SW480 (cell line): ENCODE measurements at regions not wholly inside any gene's neighbourhood (a gene's known extent, or its start where the extent isn't known, plus 50 kb on each side); places are given as distances from the start of the nearest gene placed in this dataset.
"Not testable (repeated sequence)": the region's sequence is repeated elsewhere in the genome, so short reads cannot be mapped to it uniquely, and the experiment has no call there.

Experiments
- DNase-seq: peaks from one replicate; pipeline ENCODE4 v3.0.0-alpha.2; 2016; ENCODE audit warnings: low spot score

DNA sequence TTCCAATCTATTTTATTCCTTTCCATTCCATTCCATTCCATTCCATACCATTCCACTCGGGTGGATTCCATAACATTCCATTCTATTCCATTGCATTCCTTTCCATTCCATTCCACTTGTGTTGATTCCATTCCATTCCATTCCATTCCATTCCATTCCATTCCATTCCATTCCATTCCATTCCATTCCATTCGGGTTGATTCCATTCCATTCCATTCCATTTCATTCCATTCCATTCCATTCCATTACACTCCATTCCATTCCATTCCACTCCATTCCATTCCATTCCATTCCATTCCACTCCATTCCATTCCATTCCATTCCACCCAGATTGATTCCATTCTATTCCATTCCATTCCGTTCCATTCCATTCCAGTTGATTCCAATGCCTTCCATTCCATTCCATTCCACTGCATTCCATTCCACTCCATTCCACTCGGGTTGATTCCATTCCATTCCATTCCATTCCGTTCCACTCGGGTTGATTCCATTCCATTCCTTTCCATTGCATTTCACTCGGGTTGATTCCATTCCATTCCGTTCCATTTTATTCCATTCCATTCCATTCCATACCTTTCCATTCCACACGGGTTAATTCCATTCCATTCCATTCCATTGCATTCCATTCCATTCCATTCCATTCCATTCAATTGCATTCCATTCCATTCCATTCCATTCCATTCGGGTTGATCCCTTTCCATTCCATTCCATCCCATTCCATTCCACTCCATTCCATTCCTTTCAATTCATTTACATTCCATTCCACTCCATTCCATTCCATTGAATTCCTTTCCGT, 168.4 kb downstream of the CWH43 start:
- DNase-seq = peak; percentile 12

DNA sequence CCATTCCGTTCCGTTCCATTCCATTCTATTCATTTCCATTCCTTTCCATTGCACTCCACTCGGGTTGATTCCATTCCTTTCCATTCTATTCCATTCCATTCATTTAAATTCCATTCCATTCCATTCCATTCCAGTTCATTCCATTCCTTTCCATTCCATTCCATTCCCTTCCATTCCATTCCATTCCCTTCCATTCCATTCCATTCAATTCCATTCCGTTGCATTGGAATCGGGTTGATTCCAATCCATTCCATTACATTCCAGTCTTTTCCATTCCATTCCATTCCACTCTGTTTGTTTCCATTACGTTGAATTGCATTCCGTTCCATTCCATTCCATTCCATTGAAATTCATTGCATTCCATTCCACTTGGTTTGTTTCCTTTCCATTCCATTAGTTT, 169.2 kb downstream of the CWH43 start:
- not testable (repeated sequence) for DNase-seq

DNA sequence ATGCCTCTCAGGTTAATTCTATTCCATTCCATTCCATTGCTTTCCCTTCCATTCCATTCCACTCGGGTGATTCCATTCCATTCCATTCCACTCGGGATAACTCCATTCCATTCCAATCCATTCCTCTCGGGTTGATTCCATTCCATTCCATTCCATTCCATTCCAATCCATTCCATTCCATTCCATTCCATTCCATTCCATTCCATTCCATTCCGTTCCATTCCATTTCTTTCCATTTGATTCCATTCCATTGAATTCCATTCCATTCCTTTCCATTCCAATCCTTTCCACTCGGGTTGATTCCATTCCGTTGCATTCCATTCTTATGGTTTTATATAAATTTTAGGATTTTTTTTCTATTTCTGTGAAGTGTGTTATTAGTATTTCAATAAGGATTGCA, 170.2 kb downstream of the CWH43 start:
- DNase-seq = not testable (repeated sequence)

DNA sequence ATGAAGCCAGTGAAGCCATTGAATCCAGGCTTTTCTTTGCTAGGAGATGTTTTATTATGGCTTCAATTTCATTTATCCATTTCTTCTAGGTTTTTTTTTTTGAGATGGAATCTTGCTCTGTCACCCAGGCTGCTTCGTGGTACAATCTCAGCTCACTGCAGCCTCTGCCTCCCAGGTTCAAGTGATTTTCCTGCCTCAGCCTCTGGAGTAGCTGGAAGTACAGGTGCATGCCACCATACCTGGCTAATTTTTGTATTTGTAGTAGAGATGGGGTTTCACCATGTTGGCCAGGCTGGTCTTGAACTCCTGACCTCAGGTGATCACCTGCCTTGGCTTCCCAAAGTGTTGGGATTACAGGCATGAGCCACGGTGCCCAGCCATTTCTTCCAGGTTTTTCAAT, 171.6 kb downstream of the CWH43 start:
- not testable (repeated sequence) for DNase-seq

DNA sequence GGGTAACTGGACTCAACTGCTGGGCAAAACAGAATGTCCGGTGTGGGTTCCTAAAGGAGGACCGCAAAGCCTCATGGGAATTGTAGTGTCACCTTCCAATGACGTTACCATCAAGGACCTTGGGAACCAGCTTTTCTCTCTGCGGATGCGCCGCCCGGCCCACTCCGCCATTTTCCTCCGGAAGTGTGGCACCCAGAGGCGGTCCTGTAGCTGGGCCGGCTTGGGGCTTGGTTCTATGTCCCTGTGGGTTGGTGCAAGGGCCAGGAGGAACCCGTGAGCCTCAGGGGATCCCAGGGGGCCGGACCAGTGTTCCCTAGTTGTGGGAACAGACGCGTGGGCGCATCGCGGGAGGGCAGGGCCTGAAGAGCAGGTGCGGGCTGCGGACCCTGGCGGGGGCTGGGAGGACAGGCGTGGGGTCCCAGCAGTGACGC, 175.1 kb downstream of the CWH43 start:
- not testable (repeated sequence) for DNase-seq

DNA sequence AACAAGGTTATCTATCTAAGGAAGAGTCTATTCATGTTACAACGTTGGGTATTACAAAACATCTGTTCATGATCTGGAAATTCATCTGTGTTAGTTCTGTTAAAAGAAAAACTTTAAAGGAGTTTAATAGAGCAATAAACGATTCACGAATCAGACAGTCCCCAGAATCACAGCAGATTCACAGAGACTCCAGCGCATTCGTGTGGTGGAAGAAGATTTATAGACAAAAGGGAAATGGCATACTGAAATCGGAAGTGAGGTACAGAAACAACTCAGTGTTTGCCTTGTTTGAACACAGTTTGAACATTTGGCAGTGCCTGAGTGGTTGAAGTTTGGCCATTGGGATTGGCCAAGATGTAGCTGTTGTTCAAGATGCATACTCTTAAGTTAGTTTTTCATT, 178.8 kb downstream of the CWH43 start:
- DNase-seq = not testable (repeated sequence)

DNA sequence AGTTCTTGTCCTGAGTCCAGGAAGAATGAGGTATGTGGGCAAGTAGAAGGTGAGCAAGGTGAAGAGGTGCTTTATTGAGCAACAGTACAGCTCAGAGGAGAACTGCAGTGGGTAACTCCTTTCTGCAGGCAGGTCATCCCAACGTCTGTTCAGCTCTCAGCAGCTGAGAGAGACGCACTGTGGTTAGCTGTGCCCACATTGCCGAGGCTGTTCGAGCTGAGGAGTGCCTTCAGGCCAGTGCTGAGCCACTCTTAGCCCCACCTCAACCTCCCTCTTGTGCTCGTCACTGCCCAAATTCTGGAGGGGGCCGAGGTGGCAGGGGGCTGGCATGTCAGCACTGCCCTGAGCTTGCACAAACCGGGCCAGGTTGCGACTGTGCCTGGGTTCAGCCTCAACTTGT, 191.8 kb downstream of the CWH43 start:
- DNase-seq = not testable (repeated sequence)

DNA sequence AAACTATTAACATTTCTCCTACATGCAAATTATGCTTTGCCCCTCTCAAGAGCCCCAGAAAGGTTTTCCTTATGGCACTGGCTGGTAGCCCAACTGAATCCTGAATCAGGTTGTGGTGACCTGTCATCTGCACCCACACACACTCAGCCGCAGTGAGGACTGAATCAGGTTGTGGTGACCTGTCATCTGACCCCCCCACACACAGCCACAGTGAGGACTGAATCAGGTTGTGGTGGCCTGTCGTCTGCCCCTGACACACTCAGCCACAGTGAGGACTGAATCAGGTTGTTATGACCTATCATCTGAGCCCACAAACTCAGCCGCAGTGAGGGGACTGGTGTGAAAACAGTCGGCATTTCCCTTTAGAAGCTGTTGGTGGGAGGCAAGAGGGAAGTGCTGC, 195.0 kb downstream of the CWH43 start:
- not testable (repeated sequence) for DNase-seq

DNA sequence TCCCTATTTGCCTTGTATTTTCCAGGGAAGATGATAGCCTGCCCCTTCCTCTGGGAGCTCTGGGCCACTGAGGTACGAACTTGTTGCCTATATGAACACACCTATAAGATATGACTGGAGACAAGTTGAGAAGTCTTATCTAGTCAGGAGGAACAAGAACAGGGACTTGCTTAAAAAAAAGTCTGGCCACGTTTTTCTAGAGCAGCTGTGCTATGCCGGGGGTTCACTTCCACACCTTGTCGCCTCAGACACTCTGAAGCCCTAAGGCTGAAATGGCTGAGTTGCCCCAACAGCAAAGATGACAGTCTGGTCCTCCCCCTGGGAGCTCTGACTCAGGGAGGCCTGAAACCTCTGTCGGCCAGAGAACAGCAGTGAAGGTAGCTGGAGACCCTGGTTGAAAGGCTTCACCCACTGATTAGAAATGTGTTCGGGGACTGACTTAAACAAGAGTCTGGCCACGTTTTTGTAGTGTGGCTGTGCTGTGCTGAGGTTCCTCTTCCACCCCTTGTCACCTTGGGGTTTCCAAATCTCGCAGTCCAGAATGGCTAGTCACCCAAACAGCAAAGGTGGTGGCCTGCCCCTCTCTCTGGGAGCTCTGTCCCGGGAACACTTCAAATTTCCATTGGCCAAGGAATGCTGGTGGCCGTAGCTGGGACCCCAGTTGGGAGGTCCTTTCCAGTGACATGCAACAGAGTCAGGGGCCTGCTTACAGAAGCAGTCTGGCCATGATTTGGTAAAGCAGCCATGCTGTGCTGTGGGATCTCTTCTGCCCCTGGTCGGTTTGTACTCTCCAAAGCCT, 225.5 kb downstream of the CWH43 start:
- DNase-seq = not testable (repeated sequence)

DNA sequence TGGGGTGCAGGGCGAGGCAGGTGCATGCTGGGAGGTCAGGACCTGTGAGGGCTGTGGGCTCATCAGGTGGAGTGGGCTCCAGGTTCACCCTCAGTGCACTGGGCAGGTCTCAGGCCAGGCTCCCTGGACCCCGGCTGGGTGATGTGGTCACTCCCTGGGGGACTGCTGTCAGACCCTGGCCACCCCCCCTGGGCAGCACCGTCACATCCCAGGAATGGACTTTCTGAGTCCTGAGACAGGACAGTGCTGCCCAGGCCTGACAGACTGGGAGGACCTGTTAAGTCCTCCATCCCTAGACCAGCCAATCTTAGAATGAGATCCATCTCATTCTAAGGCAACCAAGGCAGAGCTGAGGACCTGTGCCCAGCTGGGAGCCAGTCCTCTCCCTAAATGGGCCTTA, 227.2 kb downstream of the CWH43 start:
- DNase-seq = not testable (repeated sequence)

DNA sequence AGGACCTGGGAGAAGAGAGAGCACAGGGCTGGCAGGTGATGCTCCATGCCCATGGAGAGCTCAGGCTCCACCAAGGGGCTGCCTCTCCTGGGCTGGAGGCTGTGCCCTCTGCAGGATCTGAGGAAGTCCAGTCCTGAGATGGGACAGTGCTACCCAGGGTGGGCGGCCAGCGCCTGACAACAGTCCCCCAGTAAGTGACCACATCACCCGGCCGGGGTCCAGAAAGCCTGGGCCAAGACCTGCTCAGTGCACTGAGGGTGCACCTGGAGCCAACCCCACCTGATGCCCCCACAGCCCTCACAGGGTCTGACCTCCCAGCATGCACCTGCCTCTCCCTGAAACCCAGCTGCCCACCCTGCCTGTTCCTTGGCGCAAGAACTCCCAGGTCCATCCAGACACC, 227.7 kb downstream of the CWH43 start:
- not testable (repeated sequence) for DNase-seq

DNA sequence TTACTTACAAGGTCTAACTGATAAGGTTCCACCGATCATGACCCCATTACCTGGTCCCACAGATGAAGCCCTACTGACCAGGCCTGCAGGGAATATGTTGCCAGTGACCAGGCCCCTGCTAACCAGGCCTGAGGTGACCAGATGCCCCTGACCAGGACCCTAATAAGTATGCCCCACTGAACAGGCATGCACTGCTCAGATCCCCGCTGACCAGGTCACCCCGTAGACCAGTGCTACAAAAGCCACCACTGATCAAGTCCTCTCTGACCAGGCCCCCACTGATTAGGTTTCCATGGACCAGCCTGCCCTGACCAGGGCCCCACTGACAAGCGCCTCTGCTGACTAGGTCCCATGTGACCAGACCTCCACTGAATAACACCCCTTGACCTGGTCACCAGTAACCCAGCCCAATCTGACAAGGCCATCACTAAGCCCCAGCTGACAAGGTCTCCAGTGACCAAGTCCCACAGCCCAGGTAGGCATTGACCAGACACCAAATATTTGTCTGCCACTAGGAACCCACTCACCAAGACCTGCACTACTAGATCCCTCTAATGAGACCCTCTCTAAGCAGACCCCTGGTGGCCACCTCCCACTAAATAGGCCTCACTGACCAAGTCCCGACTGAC, 228.5 kb downstream of the CWH43 start:
- DNase-seq = not testable (repeated sequence)

DNA sequence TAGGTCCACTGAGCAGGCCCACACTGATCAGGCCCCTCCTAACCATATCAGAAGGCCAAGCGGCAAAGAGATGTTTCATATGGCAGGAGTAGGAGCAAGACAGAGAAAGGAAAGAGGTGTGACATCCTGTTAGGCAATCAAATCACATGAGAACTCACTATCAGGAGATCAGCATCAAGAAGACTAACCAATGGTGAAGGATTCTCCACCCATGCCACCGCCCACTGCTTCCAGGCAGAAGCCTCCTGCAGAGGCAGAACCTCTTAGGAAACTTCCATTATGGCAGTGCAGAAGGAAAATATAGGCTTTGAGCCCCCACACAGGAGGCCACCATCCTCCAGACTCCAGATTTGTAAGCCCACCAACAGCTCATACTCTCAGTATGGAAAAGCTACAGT, 229.0 kb downstream of the CWH43 start:
- DNase-seq = not testable (repeated sequence)

DNA sequence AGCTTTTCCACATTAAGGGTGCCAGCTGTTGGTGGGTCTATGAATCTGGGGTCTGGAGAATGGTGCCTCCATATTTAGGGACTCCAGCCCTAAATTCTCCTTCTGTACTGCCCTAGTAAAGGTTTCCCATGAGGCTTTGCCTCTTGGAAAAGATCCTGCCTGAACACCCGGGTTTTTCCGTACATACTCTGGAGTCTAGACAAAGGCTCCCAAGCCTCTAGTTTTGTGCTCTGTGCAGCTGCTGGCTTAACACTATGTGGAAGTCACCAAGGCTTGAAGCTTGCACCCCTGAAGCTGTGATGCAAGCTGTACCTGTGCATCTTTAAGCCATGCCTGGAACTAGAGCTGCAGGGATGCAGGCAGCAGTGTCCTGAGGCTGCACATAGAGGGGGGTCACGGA, 230.5 kb downstream of the CWH43 start:
- DNase-seq = not testable (repeated sequence)

DNA sequence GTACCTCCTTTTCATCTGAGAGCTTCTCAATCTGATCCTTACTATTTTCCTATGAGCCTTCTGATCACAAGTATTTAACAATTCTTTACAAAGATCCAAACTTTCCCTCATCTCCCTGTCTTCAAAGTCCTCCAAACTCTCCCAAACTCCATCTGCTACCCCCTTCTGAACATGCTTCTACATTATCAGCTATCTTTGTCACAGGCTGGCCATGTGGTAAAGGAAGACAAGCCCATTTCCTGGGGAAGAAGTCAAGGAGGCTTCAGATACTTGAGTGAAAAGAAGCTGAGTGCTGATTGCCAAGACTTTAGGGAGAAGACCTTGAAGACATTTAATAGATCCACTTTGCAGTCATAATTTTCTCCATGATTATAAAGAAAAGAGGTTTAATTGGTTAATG, 231.4 kb downstream of the CWH43 start:
- no peak for DNase-seq

DNA sequence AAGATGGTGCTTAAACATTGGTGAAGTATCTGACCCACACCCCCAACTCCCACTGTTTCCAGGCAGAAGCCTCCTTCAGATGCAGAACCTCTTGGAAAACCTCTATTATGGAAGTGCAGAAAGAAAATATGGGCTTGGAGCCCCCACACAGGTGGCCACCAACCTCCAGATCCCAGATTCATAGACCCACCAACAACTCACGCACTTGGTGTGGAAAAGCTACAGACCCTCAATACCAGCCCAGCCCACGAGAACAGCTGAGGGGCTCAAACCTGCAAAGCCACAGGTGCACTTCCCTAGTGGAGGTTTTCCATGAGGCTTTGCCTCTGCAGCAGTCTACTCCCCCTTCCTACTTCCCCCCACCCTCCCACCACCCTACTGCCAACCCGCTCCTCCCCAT, 232.0 kb downstream of the CWH43 start:
- DNase-seq = not testable (repeated sequence)

DNA sequence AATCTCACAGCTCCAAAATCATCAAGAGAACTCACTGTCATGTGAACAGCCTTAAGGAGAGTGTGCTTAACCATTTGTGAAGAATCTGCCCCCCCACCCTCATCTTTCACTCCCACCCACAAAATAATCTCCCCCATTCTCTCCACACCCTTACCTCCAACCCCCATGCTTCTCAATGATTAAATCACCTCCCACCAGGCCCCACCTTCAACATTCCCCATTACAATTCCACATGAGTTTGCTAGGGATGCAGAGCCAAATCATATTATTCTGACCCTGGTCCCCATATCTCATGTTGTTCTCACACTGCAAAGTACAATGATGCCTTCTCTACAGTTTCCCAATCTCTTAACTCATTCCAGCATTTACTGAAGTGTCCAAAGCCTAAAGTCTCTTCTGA, 232.9 kb downstream of the CWH43 start:
- DNase-seq = not testable (repeated sequence)

DNA sequence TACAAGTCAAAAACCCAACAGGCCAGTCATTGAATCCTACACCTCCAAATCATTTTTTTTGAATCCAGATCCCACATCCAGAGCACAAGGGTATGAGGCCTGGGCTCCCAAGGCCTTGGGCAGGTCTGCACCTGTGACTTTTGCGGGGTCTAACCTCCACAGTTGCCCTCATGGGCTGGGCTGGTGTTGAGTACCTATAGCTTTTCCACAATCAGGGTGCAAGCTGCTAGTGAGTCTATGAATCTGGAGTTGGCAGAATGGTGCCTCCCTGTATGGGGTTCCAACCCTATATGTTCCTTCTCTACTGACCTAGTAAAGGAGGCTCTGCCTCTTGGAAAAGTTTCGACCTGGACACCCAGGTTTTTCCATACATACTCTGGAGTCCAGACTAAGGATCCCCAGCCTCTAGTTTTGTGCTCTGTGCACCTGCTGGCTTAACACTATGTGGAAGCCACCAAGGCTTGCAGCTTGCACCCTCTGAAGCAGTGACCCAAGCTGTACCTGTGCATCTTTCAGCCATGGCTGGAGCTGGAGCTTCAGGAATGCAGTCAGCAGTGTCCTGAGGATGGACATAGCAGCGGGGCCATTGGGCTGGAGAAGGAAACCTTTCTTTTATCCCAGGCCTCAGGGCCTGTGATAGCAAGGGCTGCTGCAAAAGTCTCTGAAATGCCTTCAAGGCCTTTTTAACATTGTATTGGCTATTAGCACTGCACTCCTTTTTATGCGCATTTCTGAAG, 233.6 kb downstream of the CWH43 start:
- DNase-seq = not testable (repeated sequence)

DNA sequence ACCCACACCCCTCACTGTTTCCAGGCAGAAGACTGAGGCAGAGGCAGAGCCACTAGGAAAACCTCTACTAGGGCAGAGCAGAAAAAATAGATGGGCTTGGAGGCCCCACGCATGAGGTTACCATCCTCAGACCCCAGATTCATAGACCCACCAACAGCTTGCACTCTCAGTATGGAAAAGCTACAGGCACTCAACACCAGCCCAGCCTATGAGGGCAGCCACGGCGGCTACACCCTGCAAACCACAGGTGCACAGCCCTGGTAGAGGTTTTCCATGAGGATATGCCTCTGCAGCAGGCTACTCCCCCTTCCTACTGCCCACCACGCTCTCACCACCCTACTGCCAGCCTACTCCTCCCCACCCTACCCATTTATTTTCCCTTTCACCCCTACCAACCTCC, 235.1 kb downstream of the CWH43 start:
- no peak for DNase-seq

DNA sequence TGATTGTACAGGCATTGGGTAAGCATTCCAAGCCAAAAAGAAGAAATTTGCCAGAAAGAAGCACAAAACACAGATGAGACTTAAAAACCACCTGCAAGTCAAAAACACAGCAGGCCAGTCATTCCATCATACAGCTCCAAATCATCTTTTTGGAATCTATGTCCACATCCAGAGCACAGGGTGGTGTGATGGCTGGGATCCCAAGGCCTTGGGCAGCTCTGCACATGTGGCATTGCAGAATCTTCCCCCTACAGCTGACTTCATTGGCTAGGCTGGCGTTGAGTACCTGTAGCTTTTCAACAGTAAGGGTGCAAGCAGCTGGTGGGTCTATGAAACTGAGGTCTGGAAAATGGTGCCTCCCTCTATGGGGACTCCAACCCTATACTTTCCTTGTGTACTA, 236.7 kb downstream of the CWH43 start:
- not testable (repeated sequence) for DNase-seq

DNA sequence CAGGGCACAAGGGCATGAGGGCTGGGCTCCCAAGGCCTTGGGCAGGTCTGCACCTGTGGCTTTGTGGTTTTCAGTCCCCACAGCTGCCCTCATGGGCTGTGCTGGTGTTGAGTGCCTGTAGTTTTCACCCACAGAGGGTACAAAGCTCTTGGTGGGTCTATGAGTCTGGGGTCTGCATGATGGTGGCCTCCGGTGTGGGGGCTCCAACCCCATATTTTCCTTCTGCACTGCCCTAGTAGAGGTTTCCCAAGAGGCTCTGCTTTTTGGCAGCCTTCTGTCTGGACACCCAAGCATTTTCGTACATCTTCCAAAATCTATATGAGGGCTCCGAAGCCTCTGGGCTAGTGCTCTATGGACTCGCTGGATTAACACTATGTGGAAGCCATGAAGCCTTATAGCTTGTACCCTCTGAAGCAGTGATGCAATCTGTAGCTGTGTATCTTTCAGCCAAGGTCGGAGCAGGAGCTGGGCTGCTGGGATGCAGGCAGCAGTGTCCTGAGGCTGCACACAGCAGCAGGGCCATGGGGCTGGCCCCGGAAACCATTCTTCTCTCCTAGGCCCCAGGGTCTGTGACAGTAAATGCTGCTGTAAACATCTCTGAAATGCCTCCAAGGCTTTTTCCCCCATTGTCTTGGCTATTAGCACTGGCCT, 240.3 kb downstream of the CWH43 start:
- DNase-seq = not testable (repeated sequence)
